Peyer's patch (tissue), 4 donors: ENCODE measurements at regions not wholly inside any gene's neighbourhood (a gene's known extent, or its start where the extent isn't known, plus 50 kb on each side); places are given as distances from the start of the nearest gene placed in this dataset.

Source experiments
- DNase-seq, 3 donors: peaks; one replicate each; pipeline ENCODE4 v3.0.0-alpha.2; 2017 to 2019
- H3K27ac ChIP-seq, 4 donors: fragments of 200-600 bp; sonication (generic); one replicate each; pipeline ENCODE4 v1.5.1; 2016 to 2019
- H3K27me3 ChIP-seq, 2 donors: fragments of 200-600 bp; sonication (generic); one replicate each; pipeline ENCODE4 v1.5.1; 2019
- H3K36me3 ChIP-seq, 3 donors: fragments of 200-600 bp; sonication (generic); one replicate each; pipeline ENCODE4 v1.5.1; 2016 to 2019
- H3K4me1 ChIP-seq, 4 donors: fragments of 200-600 bp; sonication (generic); one replicate each; pipeline ENCODE4 v1.5.1; 2016 to 2019
- H3K4me3 ChIP-seq, 4 donors: fragments of 200-600 bp; sonication (generic); 1 replicate in 3 of 4; 2 replicates in 1 of 4; pipeline ENCODE4 v1.5.1; 2016 to 2019; ENCODE audit warnings: mild to moderate bottlenecking in 1 of 4
- H3K9me3 ChIP-seq, 4 donors: fragments of 200-600 bp; sonication (generic); one replicate each; pipeline ENCODE4 v1.5.1; 2016 to 2019; ENCODE audit warnings: mild to moderate bottlenecking in 1 of 4
- POLR2A ChIP-seq, 2 donors: fragments of 450-650 bp; IDR thresholded peaks; one replicate each; pipeline ENCODE4 v1.5.1; 2017; ENCODE audit warnings: antibody characterized with exemption in 2 of 2, mild to moderate bottlenecking in 2 of 2, moderate library complexity in 2 of 2
- TF ChIP-seq, protein P1 (sequence below), 6 experiments: fragments of 450-650 bp in 4 of 6; fragments of 200-600 bp in 2 of 6; sonication (generic) in 1 of 6; IDR thresholded peaks; one replicate each; pipeline ENCODE4 v1.5.1; 2017 to 2019; ENCODE audit warnings: antibody characterized with exemption in 6 of 6, mild to moderate bottlenecking in 3 of 6, moderate library complexity in 1 of 6

- Histone ChIP-seq H3K9me3 (no peaks in the 10 kb centered on the region), H3K4me1 (no peaks in the 10 kb centered on the region), H3K4me3 (no peak overlapping the region), H3K27me3 (no peaks in the 10 kb centered on the region), H3K27ac (no peak overlapping the region), H3K36me3 (no peaks in the 10 kb centered on the region)
- DNase-seq = no peak
- TF ChIP-seq, protein P1, sequence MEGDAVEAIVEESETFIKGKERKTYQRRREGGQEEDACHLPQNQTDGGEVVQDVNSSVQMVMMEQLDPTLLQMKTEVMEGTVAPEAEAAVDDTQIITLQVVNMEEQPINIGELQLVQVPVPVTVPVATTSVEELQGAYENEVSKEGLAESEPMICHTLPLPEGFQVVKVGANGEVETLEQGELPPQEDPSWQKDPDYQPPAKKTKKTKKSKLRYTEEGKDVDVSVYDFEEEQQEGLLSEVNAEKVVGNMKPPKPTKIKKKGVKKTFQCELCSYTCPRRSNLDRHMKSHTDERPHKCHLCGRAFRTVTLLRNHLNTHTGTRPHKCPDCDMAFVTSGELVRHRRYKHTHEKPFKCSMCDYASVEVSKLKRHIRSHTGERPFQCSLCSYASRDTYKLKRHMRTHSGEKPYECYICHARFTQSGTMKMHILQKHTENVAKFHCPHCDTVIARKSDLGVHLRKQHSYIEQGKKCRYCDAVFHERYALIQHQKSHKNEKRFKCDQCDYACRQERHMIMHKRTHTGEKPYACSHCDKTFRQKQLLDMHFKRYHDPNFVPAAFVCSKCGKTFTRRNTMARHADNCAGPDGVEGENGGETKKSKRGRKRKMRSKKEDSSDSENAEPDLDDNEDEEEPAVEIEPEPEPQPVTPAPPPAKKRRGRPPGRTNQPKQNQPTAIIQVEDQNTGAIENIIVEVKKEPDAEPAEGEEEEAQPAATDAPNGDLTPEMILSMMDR (IDR thresholded peaks at IDR 0.05) = no peak
- no peak for TF ChIP-seq POLR2A (IDR thresholded peaks at IDR 0.05)
These were observed 579.1 kb downstream of the SPOCK3 start for GRCh38 chr4:166655231-166655630.

DNA sequence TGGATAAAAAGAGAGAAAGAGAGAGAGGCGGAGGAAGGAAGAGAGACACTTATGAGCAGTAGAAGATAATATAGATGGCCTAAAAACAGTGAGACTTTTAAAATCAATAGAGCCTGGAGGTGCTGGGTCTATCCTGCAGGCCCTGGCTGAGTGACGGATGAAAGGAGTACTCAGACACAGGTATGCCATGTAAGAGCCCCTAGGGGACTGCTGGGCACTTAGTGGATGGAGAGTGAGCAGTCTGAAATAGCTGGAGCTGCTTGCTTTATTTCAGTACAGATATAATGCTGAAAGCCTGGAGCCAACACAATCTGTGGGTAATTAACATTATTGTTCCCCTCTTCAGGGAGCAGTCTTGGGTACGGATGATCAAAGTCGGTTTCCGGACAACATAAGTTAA is 578.6 kb downstream of the SPOCK3 start:
- Histone ChIP-seq H3K4me3 (no peak overlapping the region), H3K27me3 (no peaks in the 10 kb centered on the region), H3K4me1 (no peaks in the 10 kb centered on the region), H3K27ac (no peak overlapping the region), H3K36me3 (no peaks in the 10 kb centered on the region), H3K9me3 (no peaks in the 10 kb centered on the region)
- DNase-seq = no peak
- TF ChIP-seq, protein P1 (IDR thresholded peaks at IDR 0.05) = no peak
- TF ChIP-seq POLR2A (IDR thresholded peaks at IDR 0.05) = no peak

DNA sequence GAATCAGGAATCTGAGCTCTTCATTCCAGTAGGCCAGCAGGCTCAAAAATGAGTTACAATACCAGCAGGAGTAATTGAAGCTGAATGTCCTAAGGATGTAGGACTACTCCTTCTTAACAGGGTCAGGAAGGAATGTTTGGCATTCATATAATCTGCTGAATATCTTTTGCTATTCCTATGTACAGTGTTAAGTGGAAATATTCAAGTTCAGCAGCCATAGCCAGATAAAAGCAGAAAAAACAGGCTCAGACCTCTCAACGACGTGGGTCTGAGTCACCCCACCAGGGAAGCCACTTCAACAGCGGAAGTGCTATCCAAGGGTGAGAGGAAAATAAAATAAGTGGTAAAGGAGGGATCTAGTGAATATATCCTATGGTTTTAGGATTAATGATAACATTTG is 577.0 kb downstream of the SPOCK3 start:
- no peak for DNase-seq
- H3K4me3 ChIP-seq = no peak overlapping the region
- no peaks in the 10 kb centered on the region for H3K27me3 ChIP-seq
- H3K4me1 ChIP-seq = no peaks in the 10 kb centered on the region
- H3K9me3 ChIP-seq = no peaks in the 10 kb centered on the region
- H3K27ac ChIP-seq = no peak overlapping the region
- TF ChIP-seq, protein P1 (IDR thresholded peaks at IDR 0.05) = no peak
- TF ChIP-seq POLR2A (IDR thresholded peaks at IDR 0.05) = no peak
- no peaks in the 10 kb centered on the region for H3K36me3 ChIP-seq

DNA sequence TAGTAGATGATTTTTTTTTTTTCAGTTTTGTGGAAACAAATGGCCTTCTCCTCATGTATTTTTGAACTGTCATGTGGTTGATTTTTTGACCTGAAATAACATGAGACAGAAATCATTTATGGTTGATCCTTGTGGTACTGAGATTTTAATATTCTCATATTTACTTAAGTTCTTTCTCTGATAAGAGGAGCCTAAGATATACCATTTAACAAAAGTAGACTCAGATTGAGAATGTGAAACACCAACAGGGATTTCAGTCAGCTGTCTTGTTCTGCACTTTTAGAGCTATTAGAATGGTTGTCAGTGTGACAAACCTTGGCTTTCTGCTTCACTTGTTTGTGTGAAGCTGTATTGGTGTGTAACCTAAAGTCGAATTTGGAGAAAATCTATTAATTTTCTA is 575.7 kb downstream of the SPOCK3 start:
- no peaks in the 10 kb centered on the region for H3K4me1 ChIP-seq
- no peak for DNase-seq
- H3K4me3 ChIP-seq = no peak overlapping the region
- H3K36me3 ChIP-seq = no peaks in the 10 kb centered on the region
- no peaks in the 10 kb centered on the region for H3K9me3 ChIP-seq
- TF ChIP-seq POLR2A (IDR thresholded peaks at IDR 0.05) = no peak
- TF ChIP-seq, protein P1 (IDR thresholded peaks at IDR 0.05) = no peak
- no peak overlapping the region for H3K27ac ChIP-seq
- no peaks in the 10 kb centered on the region for H3K27me3 ChIP-seq

GRCh38 chr4:166662266-166662843 is 571.9 kb downstream of the SPOCK3 start:
- TF ChIP-seq, protein P1 (IDR thresholded peaks at IDR 0.05) = no peak
- no peak for TF ChIP-seq POLR2A (IDR thresholded peaks at IDR 0.05)
- no peaks in the 10 kb centered on the region for H3K4me1 ChIP-seq
- no peak for DNase-seq
- H3K27ac ChIP-seq = no peak overlapping the region
- no peaks in the 10 kb centered on the region for H3K36me3 ChIP-seq
- no peaks in the 10 kb centered on the region for H3K27me3 ChIP-seq
- H3K4me3 ChIP-seq = no peak overlapping the region
- no peaks in the 10 kb centered on the region for H3K9me3 ChIP-seq

- H3K9me3 ChIP-seq = no peaks in the 10 kb centered on the region
- DNase-seq = no peak
- TF ChIP-seq POLR2A (IDR thresholded peaks at IDR 0.05) = no peak
- TF ChIP-seq, protein P1 (IDR thresholded peaks at IDR 0.05) = no peak
- no peaks in the 10 kb centered on the region for H3K27me3 ChIP-seq
- H3K4me3 ChIP-seq = no peak overlapping the region
- H3K27ac ChIP-seq = no peak overlapping the region
- no peaks in the 10 kb centered on the region for H3K4me1 ChIP-seq
- H3K36me3 ChIP-seq = no peaks in the 10 kb centered on the region
These were observed 564.0 kb downstream of the SPOCK3 start for GRCh38 chr4:166670341-166670740.
